LNCaP clone FGC (cell line): ENCODE measurements at regions not wholly inside any gene's neighbourhood (a gene's known extent, or its start where the extent isn't known, plus 50 kb on each side); places are given as distances from the start of the nearest gene placed in this dataset.

Experiments used
- DNase-seq: peaks from one replicate; pipeline ENCODE4 v3.0.0-alpha.2; 2011; ENCODE audit warnings: low read depth
- H3K4me3 ChIP-seq: 2 replicates; pipeline ENCODE4 v1.5.1; 2011; ENCODE audit warnings: mild to moderate bottlenecking, low read depth, low read length, control low read depth
- CTCF ChIP-seq: IDR thresholded peaks from 2 replicates; pipeline ENCODE4 v1.5.1; 2012; ENCODE audit warnings: mild to moderate bottlenecking; ENCODE audit not compliant: control insufficient read depth, insufficient read depth; ENCODE audit errors: extremely low read depth

DNA sequence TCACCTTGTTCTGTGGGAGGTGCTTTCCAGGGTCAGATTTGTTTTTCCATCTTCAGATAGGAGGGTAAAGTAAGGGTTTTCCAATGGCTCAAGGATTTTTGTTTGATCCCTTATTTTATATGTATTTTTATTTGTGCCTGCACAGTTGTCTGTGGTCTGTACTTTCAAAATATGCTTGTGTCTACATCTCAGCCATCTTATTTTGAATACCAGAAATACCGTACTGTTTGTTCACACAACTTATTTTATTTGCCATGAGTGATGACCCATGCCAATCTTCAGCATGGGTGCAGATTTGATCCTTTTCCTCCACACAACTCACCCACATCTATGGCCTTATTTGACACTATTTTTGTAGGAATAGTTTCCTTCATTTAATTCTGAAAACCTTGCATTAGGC, 72.2 kb upstream of the PTCHD4 start:
- DNase-seq: no peak
- no peak for TF ChIP-seq CTCF
- no peak overlapping the region for H3K4me3 ChIP-seq

GRCh38 chr6:48178700-48179099, 67.7 kb upstream of the PTCHD4 start:
- H3K4me3 ChIP-seq: no peak overlapping the region
- TF ChIP-seq CTCF: no peak
- no peak for DNase-seq

DNA sequence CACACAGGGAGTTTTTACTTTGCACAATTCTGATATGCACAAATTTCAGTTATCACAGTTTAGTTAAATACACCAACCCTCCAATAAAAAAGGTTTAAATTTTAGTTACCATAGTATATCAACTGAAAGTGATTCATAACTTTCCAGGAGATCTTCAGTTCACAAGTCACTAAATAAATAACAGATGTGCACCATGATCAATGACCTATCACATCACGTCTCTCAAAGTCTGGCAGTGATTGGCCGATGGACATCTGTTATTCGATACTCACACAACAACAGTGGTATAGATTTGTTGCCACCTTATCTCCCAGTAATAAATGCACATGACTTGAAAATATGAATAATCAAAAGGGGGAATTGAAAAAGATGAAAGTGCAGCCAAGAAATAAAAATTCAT, 66.8 kb upstream of the PTCHD4 start:
- TF ChIP-seq CTCF: no peak
- no peak for DNase-seq
- no peak overlapping the region for H3K4me3 ChIP-seq

DNA sequence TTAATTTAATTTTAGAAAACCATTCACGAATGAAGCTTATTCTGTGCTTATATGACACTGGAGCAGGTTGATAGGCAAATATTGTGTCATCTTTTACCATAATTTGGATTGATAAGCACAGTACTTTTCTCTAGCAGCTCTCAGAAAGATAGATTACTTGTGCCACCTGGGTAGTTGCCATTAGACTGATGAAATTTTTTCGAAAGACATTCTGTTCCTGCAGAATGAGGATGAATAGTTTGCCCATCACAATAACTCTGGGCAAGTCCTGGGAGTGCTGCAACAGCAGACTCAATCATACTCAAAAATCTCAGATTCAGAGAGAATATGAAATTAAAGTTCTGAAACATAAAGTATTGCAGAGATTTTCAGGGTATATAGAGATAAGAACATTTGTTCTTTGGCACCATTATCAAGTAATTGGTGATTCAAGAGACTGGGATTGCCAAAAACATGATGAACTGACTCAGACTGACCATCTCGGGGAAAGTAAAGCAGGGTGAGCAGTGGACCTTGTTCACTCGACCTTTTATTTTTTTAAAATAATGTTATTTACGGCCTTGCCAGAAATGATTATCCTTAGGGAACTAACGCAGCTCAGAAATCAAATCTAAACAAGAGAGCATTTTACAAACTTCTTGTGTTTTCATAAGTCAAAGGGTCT, 65.8 kb upstream of the PTCHD4 start:
- no peak for TF ChIP-seq CTCF
- no peak for DNase-seq
- H3K4me3 ChIP-seq: no peak overlapping the region

DNA sequence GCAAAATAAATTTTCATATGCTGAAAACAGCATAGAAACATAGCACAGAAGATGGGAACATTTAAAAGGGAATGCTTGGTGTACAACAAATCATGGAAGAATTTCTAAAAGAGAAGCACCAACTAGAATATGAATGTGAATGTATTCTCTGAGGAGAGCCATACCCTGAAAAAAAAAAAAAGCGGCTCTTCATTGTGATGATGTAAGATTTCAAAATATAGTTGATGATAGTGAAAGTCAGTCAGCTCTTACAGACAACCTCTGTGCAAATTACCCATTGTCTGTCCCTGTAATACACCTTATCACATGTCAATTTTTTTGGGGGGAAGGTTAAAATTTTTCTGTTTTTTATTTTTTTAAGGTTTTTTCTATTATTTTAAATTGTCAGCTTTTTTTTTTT, 58.6 kb upstream of the PTCHD4 start:
- TF ChIP-seq CTCF: no peak
- no peak for DNase-seq
- H3K4me3 ChIP-seq: no peak overlapping the region
